Keratinocyte (primary cell): ENCODE measurements at regions not wholly inside any gene's neighbourhood (a gene's known extent, or its start where the extent isn't known, plus 50 kb on each side); places are given as distances from the start of the nearest gene placed in this dataset.

Source experiments
- DNase-seq: peaks from one replicate; pipeline ENCODE4 v3.0.0-alpha.2; 2011; ENCODE audit warnings: low read depth, missing footprints, low spot score
- FAIRE-seq: peaks from 2 replicates; lab custom pipeline; 2011; peaks lifted over from hg19 to GRCh38; lab: Jason Lieb, UNC
- H2AFZ ChIP-seq: 2 replicates; pipeline ENCODE4 v1.6.0; 2012; ENCODE audit warnings: low read length, control low read depth, inconsistent platforms; ENCODE audit not compliant: control insufficient read depth
- H3K27ac ChIP-seq: 2 replicates; pipeline ENCODE4 v1.5.1; 2011; ENCODE audit warnings: low read length; ENCODE audit not compliant: control insufficient read depth, insufficient read depth
- H3K27me3 ChIP-seq: 3 replicates; pipeline ENCODE4 v1.6.0; 2011; ENCODE audit warnings: low read length; ENCODE audit not compliant: control insufficient read depth, insufficient read depth; ENCODE audit errors: extremely low read depth
- H3K36me3 ChIP-seq, 2 experiments: 2 replicates in 1 of 2; 3 replicates in 1 of 2; pipeline ENCODE4 v1.5.1; 2011; ENCODE audit warnings: low read length in 2 of 2, mild to moderate bottlenecking in 1 of 2; ENCODE audit not compliant: control insufficient read depth in 2 of 2, insufficient read depth in 2 of 2; ENCODE audit errors: extremely low read depth in 1 of 2
- H3K4me1 ChIP-seq: 3 replicates; pipeline ENCODE4 v1.5.1; 2011; ENCODE audit warnings: low read length; ENCODE audit not compliant: control insufficient read depth, insufficient read depth; ENCODE audit errors: extremely low read depth
- H3K4me2 ChIP-seq: 3 replicates; pipeline ENCODE4 v1.6.0; 2011; ENCODE audit warnings: low read depth, low read length; ENCODE audit not compliant: control insufficient read depth, insufficient read depth; ENCODE audit errors: extremely low read depth
- H3K4me3 ChIP-seq, 3 experiments: fragments of 200-600 bp in 1 of 3; sonication (generic) in 1 of 3; 2 replicates in 2 of 3; 3 replicates in 1 of 3; pipeline ENCODE4 v1.5.1; 2011 to 2016; ENCODE audit warnings: low read length in 3 of 3, mild to moderate bottlenecking in 3 of 3, control low read depth in 2 of 3, inconsistent platforms in 1 of 3, low read depth in 1 of 3, mixed read lengths in 1 of 3, mixed run types in 1 of 3, moderate library complexity in 1 of 3; ENCODE audit not compliant: control insufficient read depth in 2 of 3, insufficient read depth in 2 of 3; ENCODE audit errors: extremely low read depth in 1 of 3
- H3K79me2 ChIP-seq: 2 replicates; pipeline ENCODE4 v1.6.0; 2012; ENCODE audit warnings: low read length; ENCODE audit not compliant: control insufficient read depth, insufficient read depth
- H3K9ac ChIP-seq: 3 replicates; pipeline ENCODE4 v1.6.0; 2011; ENCODE audit warnings: low read length; ENCODE audit not compliant: control insufficient read depth, insufficient read depth; ENCODE audit errors: extremely low read depth
- H3K9me1 ChIP-seq: 3 replicates; pipeline ENCODE4 v1.6.0; 2011; ENCODE audit warnings: low read length; ENCODE audit not compliant: control insufficient read depth, insufficient read depth; ENCODE audit errors: extremely low read depth
- H3K9me3 ChIP-seq: 2 replicates; pipeline ENCODE4 v1.5.1; 2012; ENCODE audit warnings: low read depth, low read length; ENCODE audit not compliant: control insufficient read depth
- H4K20me1 ChIP-seq: 3 replicates; pipeline ENCODE4 v1.6.0; 2011; ENCODE audit warnings: low read length; ENCODE audit not compliant: control insufficient read depth, insufficient read depth; ENCODE audit errors: extremely low read depth
- EZH2 ChIP-seq: IDR thresholded peaks from one replicate; pipeline ENCODE4 v1.6.1; 2012; ENCODE audit warnings: inconsistent platforms, mild to moderate bottlenecking, low read length, moderate library complexity
- dilution Hi-C: fragments of 300-500 bp; cut with MboI; formaldehyde crosslinking; loops from one replicate; pipeline ENCODE4 v1.7.0; 2020; ENCODE audit warnings: low sequenced_read_pairs; ENCODE audit not compliant: extremely low pct_ligation_motif_present
- TF ChIP-seq, protein P1 (sequence below), 3 experiments: IDR thresholded peaks in 1 of 3; conservative IDR thresholded peaks in 1 of 3; optimal IDR thresholded peaks in 1 of 3; 2 replicates in 2 of 3; 3 replicates in 1 of 3; pipeline versions ENCODE3 to v1.5.1; 2011; ENCODE audit warnings: low read length in 3 of 3, mild to moderate bottlenecking in 3 of 3, moderate library complexity in 2 of 3, control low read depth in 1 of 3, inconsistent platforms in 1 of 3; ENCODE audit not compliant: insufficient read depth in 2 of 3; ENCODE audit errors: extremely low read depth in 1 of 3

DNA sequence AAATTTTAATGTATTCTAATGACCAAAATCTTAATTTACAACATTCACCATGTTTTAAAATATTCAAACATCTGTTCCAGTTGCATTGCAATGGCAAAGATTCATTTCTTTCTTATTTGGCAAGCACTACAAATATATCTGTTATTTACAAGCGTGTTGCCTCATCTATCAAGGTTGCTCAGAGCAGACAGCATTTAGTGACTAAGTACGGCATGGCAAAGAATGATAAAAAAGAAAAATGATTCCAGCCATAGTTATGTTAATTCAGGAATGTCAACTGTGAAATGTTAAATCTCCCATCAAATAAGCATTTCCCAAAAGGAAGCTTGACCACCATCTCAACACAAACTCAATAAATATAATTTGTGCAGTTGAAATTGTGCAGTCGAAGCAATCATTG is 312.1 kb downstream of the SEC23A start:
- no peak overlapping the region for H3K27ac ChIP-seq
- no peaks in the 10 kb centered on the region for H3K9me3 ChIP-seq
- FAIRE-seq (no peak), DNase-seq (no peak)
- no peak overlapping the region for H3K9ac ChIP-seq
- no peak overlapping the region for H2AFZ ChIP-seq
- H4K20me1 ChIP-seq: no peaks in the 10 kb centered on the region
- no peak for TF ChIP-seq EZH2
- TF ChIP-seq, protein P1, sequence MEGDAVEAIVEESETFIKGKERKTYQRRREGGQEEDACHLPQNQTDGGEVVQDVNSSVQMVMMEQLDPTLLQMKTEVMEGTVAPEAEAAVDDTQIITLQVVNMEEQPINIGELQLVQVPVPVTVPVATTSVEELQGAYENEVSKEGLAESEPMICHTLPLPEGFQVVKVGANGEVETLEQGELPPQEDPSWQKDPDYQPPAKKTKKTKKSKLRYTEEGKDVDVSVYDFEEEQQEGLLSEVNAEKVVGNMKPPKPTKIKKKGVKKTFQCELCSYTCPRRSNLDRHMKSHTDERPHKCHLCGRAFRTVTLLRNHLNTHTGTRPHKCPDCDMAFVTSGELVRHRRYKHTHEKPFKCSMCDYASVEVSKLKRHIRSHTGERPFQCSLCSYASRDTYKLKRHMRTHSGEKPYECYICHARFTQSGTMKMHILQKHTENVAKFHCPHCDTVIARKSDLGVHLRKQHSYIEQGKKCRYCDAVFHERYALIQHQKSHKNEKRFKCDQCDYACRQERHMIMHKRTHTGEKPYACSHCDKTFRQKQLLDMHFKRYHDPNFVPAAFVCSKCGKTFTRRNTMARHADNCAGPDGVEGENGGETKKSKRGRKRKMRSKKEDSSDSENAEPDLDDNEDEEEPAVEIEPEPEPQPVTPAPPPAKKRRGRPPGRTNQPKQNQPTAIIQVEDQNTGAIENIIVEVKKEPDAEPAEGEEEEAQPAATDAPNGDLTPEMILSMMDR (optimal IDR thresholded peaks at IDR 0.05 in 1 of 3, IDR thresholded peaks at IDR 0.05 in 1 of 3, conservative IDR thresholded peaks at IDR 0.05 in 1 of 3; ENCODE audit: extremely low read depth in 1 of 3, insufficient read depth in 2 of 3, low read length in 3 of 3): no peak
- H3K36me3 ChIP-seq: no peaks in the 10 kb centered on the region
- dilution Hi-C loops: no loop called here
- no peak overlapping the region for H3K4me2 ChIP-seq
- H3K79me2 ChIP-seq: no peaks in the 10 kb centered on the region
- no peaks in the 10 kb centered on the region for H3K9me1 ChIP-seq
- no peak overlapping the region for H3K4me3 ChIP-seq
- H3K4me1 ChIP-seq: no peaks in the 10 kb centered on the region
- no peaks in the 10 kb centered on the region for H3K27me3 ChIP-seq

DNA sequence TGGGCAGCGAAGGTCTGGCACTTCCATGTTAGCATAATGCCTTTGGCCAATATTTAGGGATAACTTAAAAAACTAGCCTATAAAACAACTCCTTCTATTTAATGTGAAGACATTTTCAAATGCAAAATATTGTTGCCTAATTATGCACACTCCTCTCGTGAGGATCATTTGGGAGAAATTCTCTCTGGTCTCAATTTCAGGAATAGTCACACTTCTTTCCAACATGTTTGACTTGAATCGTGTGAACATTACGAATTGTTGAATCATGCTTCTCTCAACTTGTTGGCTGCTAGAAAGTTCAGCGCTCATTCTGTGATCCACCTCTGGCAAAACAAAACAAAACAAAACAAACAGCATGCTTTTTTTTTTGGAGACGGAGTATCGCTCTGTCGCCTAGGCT is 313.2 kb downstream of the SEC23A start:
- H3K4me1 ChIP-seq: no peaks in the 10 kb centered on the region

More for the DNA sequence above, 313.2 kb downstream of the SEC23A start:
- dilution Hi-C loops: no loop called here
- Histone ChIP-seq H3K27ac (no peak overlapping the region), H3K4me3 (no peak overlapping the region), H3K4me2 (no peak overlapping the region), H3K9ac (no peak overlapping the region), H3K27me3 (no peaks in the 10 kb centered on the region), H3K9me3 (no peaks in the 10 kb centered on the region), H3K79me2 (no peaks in the 10 kb centered on the region), H3K36me3 (no peaks in the 10 kb centered on the region), H3K9me1 (no peaks in the 10 kb centered on the region), H4K20me1 (no peaks in the 10 kb centered on the region), H2AFZ (no peak overlapping the region)
- DNase-seq (no peak), FAIRE-seq (no peak)
- no peak for TF ChIP-seq EZH2
- TF ChIP-seq, protein P1 (optimal IDR thresholded peaks at IDR 0.05 in 1 of 3, IDR thresholded peaks at IDR 0.05 in 1 of 3, conservative IDR thresholded peaks at IDR 0.05 in 1 of 3; ENCODE audit: extremely low read depth in 1 of 3, insufficient read depth in 2 of 3, low read length in 3 of 3): no peak
